ENCODE measurements at regions not wholly inside any gene's neighbourhood (a gene's known extent, or its start where the extent isn't known, plus 50 kb on each side); places are given as distances from the start of the nearest gene placed in this dataset.
A peak's percentile ranks its signal among the peaks of the same experiment; 100 is the strongest.

- H3K4me3 ChIP-seq, result no peak overlapping the region
- in situ Hi-C loops (cut with MboI; ENCODE audit: low pct_unique_long_range_greater_than_20kb in 2 of 9, low sequenced_read_pairs in 9 of 9, unreplicated experiment in 9 of 9), result no loop called here
- whole genome bisulfite sequencing, 10 experiments, result 25 to 100% (median 70%) methylated on average over 1 of the region's 1 CpG; no CpG with 5 or more reads in 2 of the 10 experiments
- peaks cover 0 to 8% of the 10 kb centered on the region in 2 donors for H3K4me1 ChIP-seq (replicated peaks in 1 of 2)
- no peak overlapping the region for H3K27ac ChIP-seq
- no peak for ATAC-seq (replicated peaks in 6 of 8)
These were observed 247.7 kb downstream of the VGLL3 start for GRCh38 chr3:86743233-86743632.

GRCh38 chr3:86740751-86741150 is 250.2 kb downstream of the VGLL3 start:
- no peak for ATAC-seq (replicated peaks in 6 of 8)
- WGBS, 10 experiments, result 33 to 100% (median 90%) methylated on average over 1 to 3 of the region's 3 CpGs
- peaks cover 0 to 8% of the 10 kb centered on the region in 2 donors for H3K4me1 ChIP-seq (replicated peaks in 1 of 2)
- H3K27ac ChIP-seq, result no peak overlapping the region
- no peak overlapping the region for H3K4me3 ChIP-seq
- in situ Hi-C loops (cut with MboI; ENCODE audit: low pct_unique_long_range_greater_than_20kb in 2 of 9, low sequenced_read_pairs in 9 of 9, unreplicated experiment in 9 of 9), result no loop called here

DNA sequence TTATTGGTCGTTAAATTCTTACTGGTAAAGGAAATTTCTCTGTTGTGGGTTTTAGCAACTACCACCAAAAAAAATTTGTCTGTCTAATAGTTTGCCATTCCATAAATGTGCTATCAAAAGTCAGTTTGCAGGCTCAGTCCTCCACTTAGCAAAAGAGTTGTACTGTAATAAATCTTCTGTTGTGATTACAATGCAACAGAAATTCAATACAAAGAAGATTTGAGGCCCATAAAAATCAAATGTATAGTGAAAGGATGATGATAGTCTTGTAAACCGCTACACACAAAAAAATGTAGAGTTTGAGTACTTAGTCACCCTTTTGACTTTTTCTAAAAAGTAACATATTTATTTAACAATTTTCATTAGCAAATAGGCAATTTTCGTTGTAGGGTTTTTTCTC is 251.7 kb downstream of the VGLL3 start:
- in situ Hi-C loops (cut with MboI; ENCODE audit: low pct_unique_long_range_greater_than_20kb in 2 of 9, low sequenced_read_pairs in 9 of 9, unreplicated experiment in 9 of 9), result no loop called here
- Histone ChIP-seq H3K4me1 (replicated peaks in 1 of 2) (peaks cover 0 to 8% of the 10 kb centered on the region in 2 donors), H3K4me3 (no peak overlapping the region), H3K27ac (no peak overlapping the region)
- peak in 2 of 8 experiments; percentile 27 to 33 for ATAC-seq (replicated peaks in 6 of 8)
- 29 to 87% (median 67%) methylated on average over 1 to 3 of the region's 3 CpGs for WGBS, 10 experiments

DNA sequence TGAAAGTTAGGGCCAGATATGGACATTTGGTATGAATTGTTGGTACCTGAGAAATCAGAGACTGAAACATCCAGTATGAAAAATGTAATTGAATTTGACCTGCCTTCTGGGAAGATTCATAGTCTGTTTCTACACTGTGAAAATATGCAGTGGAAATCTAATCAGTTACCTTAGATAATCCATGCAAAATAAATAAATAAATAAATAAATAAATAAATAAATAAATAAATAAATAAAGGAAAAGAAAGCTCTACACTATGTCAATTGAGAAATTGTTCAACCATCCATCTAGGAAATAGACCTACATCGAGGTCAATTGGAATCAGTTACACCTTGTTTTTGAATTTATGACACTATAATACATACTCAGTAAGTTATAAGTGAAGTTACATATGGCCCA is 252.3 kb downstream of the VGLL3 start:
- Histone ChIP-seq H3K4me1 (replicated peaks in 1 of 2) (peaks cover 0 to 8% of the 10 kb centered on the region in 2 donors), H3K4me3 (no peak overlapping the region), H3K27ac (no peak overlapping the region)
- ATAC-seq (replicated peaks in 6 of 8), result no peak
- in situ Hi-C loops (cut with MboI; ENCODE audit: low pct_unique_long_range_greater_than_20kb in 2 of 9, low sequenced_read_pairs in 9 of 9, unreplicated experiment in 9 of 9), result no loop called here
- WGBS, 10 experiments, result 56 to 100% (median 87%) methylated on average over 1 of the region's 1 CpG; no CpG with 5 or more reads in 1 of the 10 experiments

GRCh38 chr3:86737517-86737916 is 253.4 kb downstream of the VGLL3 start:
- no peak for ATAC-seq (replicated peaks in 6 of 8)
- in situ Hi-C loops (cut with MboI; ENCODE audit: low pct_unique_long_range_greater_than_20kb in 2 of 9, low sequenced_read_pairs in 9 of 9, unreplicated experiment in 9 of 9), result no loop called here
- peaks cover 0 to 8% of the 10 kb centered on the region in 2 donors for H3K4me1 ChIP-seq (replicated peaks in 1 of 2)
- 65 to 96% (median 86%) methylated on average over 2 to 6 of the region's 6 CpGs for WGBS, 10 experiments
- H3K27ac ChIP-seq, result no peak overlapping the region
- H3K4me3 ChIP-seq, result no peak overlapping the region

DNA sequence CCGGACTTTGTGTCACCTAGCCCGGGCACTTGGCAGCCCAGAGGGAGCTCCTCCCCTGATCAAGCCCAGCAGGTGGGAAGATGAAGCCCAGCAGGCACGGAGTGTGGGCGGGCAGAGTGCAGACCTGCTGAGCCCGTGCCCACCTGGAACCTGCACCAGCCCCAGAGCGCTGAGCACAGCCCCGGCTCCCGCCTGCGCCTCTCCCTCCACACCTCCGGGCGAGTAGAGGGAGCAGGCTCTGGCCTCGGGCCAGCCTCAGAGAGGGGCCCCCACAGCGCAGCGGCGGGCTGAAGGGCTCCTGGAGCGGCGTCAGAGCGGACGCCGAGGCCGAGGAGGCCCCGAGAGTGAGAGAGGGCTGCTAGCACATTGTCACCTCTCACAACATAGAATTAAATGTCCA is 257.7 kb downstream of the VGLL3 start:
- no peak for ATAC-seq (replicated peaks in 6 of 8)
- Histone ChIP-seq H3K27ac (no peak overlapping the region), H3K4me1 (replicated peaks in 1 of 2) (no peaks in the 10 kb centered on the region), H3K4me3 (no peak overlapping the region)
- in situ Hi-C loops (cut with MboI; ENCODE audit: low pct_unique_long_range_greater_than_20kb in 2 of 9, low sequenced_read_pairs in 9 of 9, unreplicated experiment in 9 of 9), result no loop called here
- 78 to 100% (median 96%) methylated on average over 3 to 8 of the region's 22 CpGs; no CpG with 5 or more reads in 6 of the 10 experiments for WGBS, 10 experiments

DNA sequence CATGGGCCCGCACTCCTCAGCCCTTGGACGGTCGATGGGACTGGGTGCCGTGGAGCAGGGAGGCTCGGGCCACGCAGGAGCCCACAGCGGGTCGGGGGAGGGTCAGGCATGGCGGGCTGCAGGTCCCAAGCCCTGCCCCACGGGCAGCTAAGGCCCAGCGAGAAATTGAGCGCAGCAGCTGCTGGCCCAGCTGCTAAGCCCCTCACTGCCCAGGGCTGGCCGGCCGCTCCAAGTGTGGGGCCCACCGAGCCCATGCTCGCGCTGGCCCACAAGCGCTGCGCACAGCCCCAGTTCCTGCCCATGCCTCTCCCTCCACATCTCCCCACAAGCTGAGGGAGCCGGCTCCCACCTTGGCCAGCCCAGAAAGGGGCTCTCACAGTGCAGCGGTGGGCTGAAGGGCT is 259.4 kb downstream of the VGLL3 start:
- H3K4me3 ChIP-seq, result no peak overlapping the region
- in situ Hi-C loops (cut with MboI; ENCODE audit: low pct_unique_long_range_greater_than_20kb in 2 of 9, low sequenced_read_pairs in 9 of 9, unreplicated experiment in 9 of 9), result no loop called here
- ATAC-seq (replicated peaks in 6 of 8), result no peak
- no peaks in the 10 kb centered on the region for H3K4me1 ChIP-seq (replicated peaks in 1 of 2)
- no peak overlapping the region for H3K27ac ChIP-seq
- WGBS, 10 experiments, result 0 to 100% (median 78%) methylated on average over 1 to 9 of the region's 21 CpGs; no CpG with 5 or more reads in 5 of the 10 experiments

- H3K4me1 ChIP-seq (replicated peaks in 1 of 2), result no peaks in the 10 kb centered on the region
- no peak overlapping the region for H3K27ac ChIP-seq
- no peak overlapping the region for H3K4me3 ChIP-seq
- ATAC-seq (replicated peaks in 6 of 8), result no peak
- in situ Hi-C loops (cut with MboI; ENCODE audit: low pct_unique_long_range_greater_than_20kb in 2 of 9, low sequenced_read_pairs in 9 of 9, unreplicated experiment in 9 of 9), result no loop called here
These were observed 267.5 kb downstream of the VGLL3 start for GRCh38 chr3:86723433-86723832.

GRCh38 chr3:86711634-86712033 is 279.3 kb downstream of the VGLL3 start:
- ATAC-seq (replicated peaks in 6 of 8), result no peak
- Histone ChIP-seq H3K4me3 (no peak overlapping the region), H3K27ac (no peak overlapping the region), H3K4me1 (replicated peaks in 1 of 2) (no peaks in the 10 kb centered on the region)
- in situ Hi-C loops (cut with MboI; ENCODE audit: low pct_unique_long_range_greater_than_20kb in 2 of 9, low sequenced_read_pairs in 9 of 9, unreplicated experiment in 9 of 9), result no loop called here
- 8 to 100% (median 82%) methylated on average over 1 to 2 of the region's 2 CpGs; no CpG with 5 or more reads in 1 of the 10 experiments for WGBS, 10 experiments

GRCh38 chr3:86708893-86709292 is 282.1 kb downstream of the VGLL3 start:
- H3K4me1 ChIP-seq (replicated peaks in 1 of 2), result no peaks in the 10 kb centered on the region
- H3K4me3 ChIP-seq, result no peak overlapping the region
- in situ Hi-C loops (cut with MboI; ENCODE audit: low pct_unique_long_range_greater_than_20kb in 2 of 9, low sequenced_read_pairs in 9 of 9, unreplicated experiment in 9 of 9), result no loop called here
- 17 to 85% (median 63%) methylated on average over 1 to 5 of the region's 7 CpGs; no CpG with 5 or more reads in 5 of the 10 experiments for WGBS, 10 experiments
- ATAC-seq (replicated peaks in 6 of 8), result no peak
- H3K27ac ChIP-seq, result no peak overlapping the region

- no peaks in the 10 kb centered on the region for H3K4me1 ChIP-seq (replicated peaks in 1 of 2)
- H3K4me3 ChIP-seq, result no peak overlapping the region
- in situ Hi-C loops (cut with MboI; ENCODE audit: low pct_unique_long_range_greater_than_20kb in 2 of 9, low sequenced_read_pairs in 9 of 9, unreplicated experiment in 9 of 9), result no loop called here
- ATAC-seq (replicated peaks in 6 of 8), result no peak
- H3K27ac ChIP-seq, result no peak overlapping the region
- 0 to 83% (median 0%) methylated on average over 1 of the region's 1 CpG; no CpG with 5 or more reads in 1 of the 10 experiments for WGBS, 10 experiments
These were observed 288.5 kb downstream of the VGLL3 start for GRCh38 chr3:86702381-86702958.

DNA sequence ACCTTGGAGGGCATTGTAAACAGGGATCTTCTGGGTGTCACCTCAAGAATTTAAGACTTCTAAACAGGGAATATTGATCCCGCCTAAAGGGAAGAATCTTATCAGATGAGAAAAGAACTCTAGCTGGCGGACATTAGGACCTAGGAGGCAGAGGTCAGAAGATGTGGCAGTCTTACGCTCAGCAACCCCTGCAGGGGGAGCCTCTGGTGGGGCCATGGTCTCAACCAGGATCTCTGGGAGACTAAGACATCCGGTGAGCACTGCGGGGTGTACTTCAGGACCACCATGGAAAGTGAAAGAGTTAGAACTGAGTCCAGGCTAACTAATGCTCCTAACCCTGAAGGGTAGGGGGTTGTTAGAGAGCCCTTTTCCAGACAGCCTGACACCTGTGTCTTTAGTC is 295.2 kb downstream of the VGLL3 start:
- 44 to 100% (median 92%) methylated on average over 1 to 5 of the region's 5 CpGs; no CpG with 5 or more reads in 5 of the 10 experiments for WGBS, 10 experiments

DNA sequence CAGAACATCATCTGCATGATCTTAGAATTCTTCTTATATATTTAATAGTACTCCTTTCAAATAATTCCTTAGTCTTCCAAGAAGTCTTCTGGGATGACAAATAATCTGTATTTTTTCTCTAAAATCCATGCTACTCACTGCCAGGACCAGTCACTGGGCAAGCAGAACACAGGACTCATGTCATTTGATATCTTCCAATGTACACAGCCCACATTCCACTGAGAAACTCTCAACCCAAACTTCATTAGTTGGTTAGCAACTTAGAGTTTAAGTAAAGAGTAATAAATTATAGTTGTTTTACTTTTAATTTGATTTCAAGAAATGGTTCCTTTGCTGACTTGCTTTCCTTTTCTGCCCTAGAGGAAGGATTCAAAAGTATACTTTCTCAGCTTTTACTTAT is 317.0 kb downstream of the VGLL3 start:
- in situ Hi-C loops (cut with MboI; ENCODE audit: low pct_unique_long_range_greater_than_20kb in 2 of 9, low sequenced_read_pairs in 9 of 9, unreplicated experiment in 9 of 9), result no loop called here

More for the DNA sequence above, 295.2 kb downstream of the VGLL3 start:
- Histone ChIP-seq H3K4me1 (replicated peaks in 1 of 2) (no peaks in the 10 kb centered on the region), H3K4me3 (no peak overlapping the region), H3K27ac (no peak overlapping the region)
- in situ Hi-C loops (cut with MboI; ENCODE audit: low pct_unique_long_range_greater_than_20kb in 2 of 9, low sequenced_read_pairs in 9 of 9, unreplicated experiment in 9 of 9), result no loop called here
- no peak for ATAC-seq (replicated peaks in 6 of 8)

DNA sequence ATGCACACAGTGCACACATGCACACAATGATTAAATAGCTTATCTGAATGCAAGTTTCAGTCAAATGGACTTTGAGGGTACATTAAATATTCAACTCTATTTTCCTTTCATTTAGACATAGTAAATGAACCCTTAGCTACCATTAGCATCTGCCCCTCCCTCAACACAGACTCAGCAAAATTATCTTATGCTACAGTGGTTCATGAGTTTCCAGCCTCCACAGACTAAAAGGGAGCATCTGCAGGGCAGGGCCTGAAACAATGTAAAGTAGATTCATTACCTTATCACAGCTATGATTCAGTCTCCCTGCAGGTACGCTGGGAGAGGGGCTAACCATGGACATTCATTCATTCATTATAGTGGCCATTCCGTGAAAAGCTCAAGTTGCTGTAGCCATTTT is 329.1 kb downstream of the VGLL3 start:
- Histone ChIP-seq H3K4me1 (replicated peaks in 1 of 2) (peaks cover 0 to 7% of the 10 kb centered on the region in 2 donors), H3K4me3 (no peak overlapping the region), H3K27ac (no peak overlapping the region)
- WGBS, 10 experiments, result 0 to 88% (median 49%) methylated on average over 2 of the region's 2 CpGs; no CpG with 5 or more reads in 2 of the 10 experiments
- ATAC-seq (replicated peaks in 6 of 8), result peak in 6 of 8 experiments; percentile 45 to 99 (median 70)
- in situ Hi-C loops (cut with MboI; ENCODE audit: low pct_unique_long_range_greater_than_20kb in 2 of 9, low sequenced_read_pairs in 9 of 9, unreplicated experiment in 9 of 9), result no loop called here

More for the DNA sequence above, 317.0 kb downstream of the VGLL3 start:
- Histone ChIP-seq H3K4me3 (no peak overlapping the region), H3K4me1 (replicated peaks in 1 of 2) (no peaks in the 10 kb centered on the region), H3K27ac (no peak overlapping the region)
- ATAC-seq (replicated peaks in 6 of 8), result peak in 1 of 8 experiments; percentile 75
